GM21526 (cell line): ENCODE measurements at regions not wholly inside any gene's neighbourhood (a gene's known extent, or its start where the extent isn't known, plus 50 kb on each side); places are given as distances from the start of the nearest gene placed in this dataset.
"Not testable (repeated sequence)": the region's sequence is repeated elsewhere in the genome, so short reads cannot be mapped to it uniquely, and the experiment has no call there.

Source experiments
- ATAC-seq: cut with Tn5 transposase; IDR thresholded peaks from one replicate; pipeline ENCODE4 v1.9.1; 2021; ENCODE audit warnings: moderate library complexity; ENCODE audit not compliant: unreplicated experiment, low FRiP score

GRCh38 chr5:67730917-67731474 lies 484.6 kb upstream of the PIK3R1 start:
- no peak for ATAC-seq

GRCh38 chr5:67728326-67728890 lies 487.1 kb upstream of the PIK3R1 start:
- no peak for ATAC-seq

GRCh38 chr5:67725604-67726003 lies 490.0 kb upstream of the PIK3R1 start:
- ATAC-seq, result no peak

- no peak for ATAC-seq
These were observed 491.0 kb upstream of the PIK3R1 start for GRCh38 chr5:67724412-67725135.

- no peak for ATAC-seq
These were observed 491.7 kb upstream of the PIK3R1 start for GRCh38 chr5:67723873-67724272.

- ATAC-seq, result not testable (repeated sequence)
These were observed 493.0 kb upstream of the PIK3R1 start for GRCh38 chr5:67722582-67722981.

GRCh38 chr5:67720162-67720772 lies 495.3 kb upstream of the PIK3R1 start:
- no peak for ATAC-seq

- ATAC-seq, result no peak
These were observed 505.4 kb upstream of the CD180 start for GRCh38 chr5:67702008-67702407.

GRCh38 chr5:67699560-67699959 lies 503.0 kb upstream of the CD180 start:
- ATAC-seq, result no peak

- ATAC-seq, result no peak
These were observed 499.8 kb upstream of the CD180 start for GRCh38 chr5:67696446-67696845.

- ATAC-seq, result no peak
These were observed 498.8 kb upstream of the CD180 start for GRCh38 chr5:67695369-67695768.

GRCh38 chr5:67694810-67695191 lies 498.2 kb upstream of the CD180 start:
- ATAC-seq, result no peak

- ATAC-seq, result no peak
These were observed 497.6 kb upstream of the CD180 start for GRCh38 chr5:67693956-67694809.

GRCh38 chr5:67686746-67687145 lies 490.1 kb upstream of the CD180 start:
- ATAC-seq, result no peak

- ATAC-seq, result no peak
These were observed 485.1 kb upstream of the CD180 start for GRCh38 chr5:67681703-67682102.

- no peak for ATAC-seq
These were observed 483.5 kb upstream of the CD180 start for GRCh38 chr5:67680099-67680498.

- ATAC-seq, result no peak
These were observed 482.7 kb upstream of the CD180 start for GRCh38 chr5:67679184-67679841.

GRCh38 chr5:67678594-67678993 lies 482.0 kb upstream of the CD180 start:
- ATAC-seq, result no peak

GRCh38 chr5:67677422-67677970 lies 480.9 kb upstream of the CD180 start:
- ATAC-seq, result no peak

GRCh38 chr5:67676863-67677262 lies 480.3 kb upstream of the CD180 start:
- no peak for ATAC-seq
